Heart left ventricle (tissue), 16 donors: ENCODE measurements at regions not wholly inside any gene's neighbourhood (a gene's known extent, or its start where the extent isn't known, plus 50 kb on each side); places are given as distances from the start of the nearest gene placed in this dataset.

Experiments used
- ATAC-seq, 4 donors: fragments of 200-7000 bp; cut with Tn5 transposase; one replicate each; pipeline ENCODE4 v1.9.1; 2020 to 2022; ENCODE audit warnings: moderate library complexity in 4 of 4, mild to moderate bottlenecking in 3 of 4, moderate number of reproducible peaks in 1 of 4
- DNase-seq, 5 donors: peaks; one replicate each; pipeline ENCODE4 v3.0.0-alpha.2; 2020
- H3K27ac ChIP-seq, 12 donors: fragments of 200-600 bp; sonication (generic) in 4 of 12; one replicate each; pipeline versions ENCODE4 v1.5.0 to v1.8.0; 2016 to 2022; ENCODE audit warnings: mild to moderate bottlenecking in 2 of 12
- H3K27me3 ChIP-seq, 9 donors: fragments of 200-600 bp; sonication (generic) in 2 of 9; one replicate each; pipeline versions ENCODE4 v1.5.1 to v1.8.0; 2016 to 2022; ENCODE audit warnings: mild to moderate bottlenecking in 3 of 9
- H3K36me3 ChIP-seq, 9 donors: fragments of 200-600 bp; sonication (generic) in 2 of 9; one replicate each; pipeline versions ENCODE4 v1.5.0 to v1.8.0; 2018 to 2022; ENCODE audit warnings: mild to moderate bottlenecking in 2 of 9
- H3K4me1 ChIP-seq, 12 donors: fragments of 200-600 bp; sonication (generic) in 4 of 12; one replicate each; pipeline versions ENCODE4 v1.5.0 to v1.8.0; 2016 to 2022; ENCODE audit warnings: mild to moderate bottlenecking in 3 of 12
- H3K4me3 ChIP-seq, 12 donors: fragments of 200-600 bp; sonication (generic) in 4 of 12; one replicate each; pipeline versions ENCODE4 v1.5.0 to v1.8.0; 2017 to 2022; ENCODE audit warnings: mild to moderate bottlenecking in 9 of 12, moderate library complexity in 4 of 12
- H3K9me3 ChIP-seq, 12 donors: fragments of 200-600 bp; sonication (generic) in 4 of 12; one replicate each; pipeline versions ENCODE4 v1.5.0 to v1.8.0; 2016 to 2022; ENCODE audit warnings: mild to moderate bottlenecking in 1 of 12
- POLR2A ChIP-seq, 2 donors: fragments of 450-650 bp; IDR thresholded peaks; one replicate each; pipeline ENCODE4 v1.6.1; 2017; ENCODE audit warnings: antibody characterized with exemption in 2 of 2, mild to moderate bottlenecking in 2 of 2, moderate library complexity in 2 of 2
- WGBS, 4 donors: extraction: QIAGEN DNeasy Blood & Tissue Kit in 2 of 4; methylation state at CpG; one replicate each; pipeline versions ENCODE4 v1.1.5 to v1.1.7; 2013 to 2018; 5-methylcytosine and 5-hydroxymethylcytosine counted together
- intact Hi-C, 10 donors: fragments of 100-400 bp; cut with DNase I; formaldehyde crosslinking; loops; one replicate each; pipeline versions ENCODE4 v1.11.1 to v1.14.2; 2022
- TF ChIP-seq, protein P1 (sequence below), 12 donors: fragments of 200-600 bp; sonication (generic) in 4 of 12; IDR thresholded peaks; one replicate each; pipeline versions ENCODE4 v1.5.0 to v1.8.0; 2018 to 2022; ENCODE audit warnings: antibody characterized with exemption in 12 of 12, mild to moderate bottlenecking in 5 of 12
- donor health status: ischemic (EF 13 %, LVEDD 7.1; RV severe dilation, severe dysfunction).
- donor health status: healthy with polysubstance abuse.
- donor health status: DM: no; HTN: yes; CAD: no.
- donor health status: DM: no; HTN: no; CAD: no.
- donor health status: ischemic (EF 25% LVEDD 6.9; RV normal size, moderate dysfunction).
- donor health status: ischemic (EF 25% LVEDD 5.7; RV mildly dilated, moderate dysfunction).
- donor health status: healthy.
- donor health status: DM: yes; HTN: yes; CAD: no.
- donor health status: ischemic (EF 35%, LVEDD 5.7; RV mildly dilated, moderate dysfunction).
- donor health status: nonischemic (EF 11% LVEDD 7.7; RV severe dilation, severe dysfunction).
- donor health status: DM: yes; HTN: yes; CAD: no.
- donor health status: PGD.
- donor health status: ischemic (EF 29% LVEDD 5.4; RV normal size, mild dysfunction).
- donor health status: nonischemic (EF 23%, LVEDD 6.1; RV moderate dilation, normal function).

DNA sequence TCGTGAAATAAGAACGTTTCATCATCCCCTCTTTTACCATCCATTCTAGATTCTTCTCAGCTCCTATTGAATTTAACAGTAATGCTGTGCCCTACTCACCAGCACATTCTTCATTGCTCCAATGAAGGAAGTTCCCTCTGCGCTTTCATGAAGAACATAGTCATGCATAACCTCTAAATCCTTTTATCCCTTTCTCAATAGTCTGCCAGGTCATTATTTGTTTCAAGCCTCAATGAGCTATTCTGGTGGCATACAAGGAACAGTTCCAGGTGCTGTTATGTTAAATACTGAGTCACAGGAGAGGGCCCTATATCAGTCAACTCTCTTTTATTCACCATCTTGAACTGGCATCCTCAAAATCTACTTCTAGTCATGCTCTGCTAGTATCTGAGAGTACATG, 381.0 kb downstream of the GPATCH2 start:
- 56 to 93% (median 75%) methylated on average over 3 of the region's 3 CpGs for WGBS, 4 donors
- Histone ChIP-seq H3K36me3 (no peaks in the 10 kb centered on the region), H3K27me3 (no peaks in the 10 kb centered on the region), H3K4me3 (no peak overlapping the region), H3K9me3 (peaks cover 0 to 5% (median 0%) of the 10 kb centered on the region in 12 donors), H3K27ac (no peak overlapping the region), H3K4me1 (no peaks in the 10 kb centered on the region)
- no peak for DNase-seq
- intact Hi-C loops = no loop called here
- TF ChIP-seq POLR2A (IDR thresholded peaks at IDR 0.05) = no peak
- TF ChIP-seq, protein P1, sequence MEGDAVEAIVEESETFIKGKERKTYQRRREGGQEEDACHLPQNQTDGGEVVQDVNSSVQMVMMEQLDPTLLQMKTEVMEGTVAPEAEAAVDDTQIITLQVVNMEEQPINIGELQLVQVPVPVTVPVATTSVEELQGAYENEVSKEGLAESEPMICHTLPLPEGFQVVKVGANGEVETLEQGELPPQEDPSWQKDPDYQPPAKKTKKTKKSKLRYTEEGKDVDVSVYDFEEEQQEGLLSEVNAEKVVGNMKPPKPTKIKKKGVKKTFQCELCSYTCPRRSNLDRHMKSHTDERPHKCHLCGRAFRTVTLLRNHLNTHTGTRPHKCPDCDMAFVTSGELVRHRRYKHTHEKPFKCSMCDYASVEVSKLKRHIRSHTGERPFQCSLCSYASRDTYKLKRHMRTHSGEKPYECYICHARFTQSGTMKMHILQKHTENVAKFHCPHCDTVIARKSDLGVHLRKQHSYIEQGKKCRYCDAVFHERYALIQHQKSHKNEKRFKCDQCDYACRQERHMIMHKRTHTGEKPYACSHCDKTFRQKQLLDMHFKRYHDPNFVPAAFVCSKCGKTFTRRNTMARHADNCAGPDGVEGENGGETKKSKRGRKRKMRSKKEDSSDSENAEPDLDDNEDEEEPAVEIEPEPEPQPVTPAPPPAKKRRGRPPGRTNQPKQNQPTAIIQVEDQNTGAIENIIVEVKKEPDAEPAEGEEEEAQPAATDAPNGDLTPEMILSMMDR (IDR thresholded peaks at IDR 0.05) = no peak
- ATAC-seq = no peak

DNA sequence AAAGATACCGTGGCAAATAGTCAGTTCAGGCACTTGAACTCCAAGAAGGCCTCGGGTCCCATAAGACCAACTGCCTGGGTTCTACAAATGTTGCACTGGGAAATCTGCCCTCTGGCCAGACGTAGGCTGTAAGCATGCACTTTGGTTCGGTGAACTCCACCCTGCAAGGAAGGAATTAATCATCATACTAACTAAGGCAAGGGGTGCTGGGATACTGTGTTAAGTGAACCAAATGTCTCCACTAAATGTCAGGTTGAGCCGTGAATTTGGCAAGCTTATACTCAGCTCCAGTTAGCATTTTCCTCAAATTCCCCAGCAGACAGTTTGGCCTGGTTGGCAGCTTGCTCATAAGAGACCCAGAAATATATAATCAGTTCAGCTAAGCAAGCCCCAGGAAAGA, 385.9 kb downstream of the GPATCH2 start:
- H3K27me3 ChIP-seq = no peaks in the 10 kb centered on the region
- no peak overlapping the region for H3K4me3 ChIP-seq
- intact Hi-C loops = no loop called here
- no peaks in the 10 kb centered on the region for H3K4me1 ChIP-seq
- no peak overlapping the region for H3K27ac ChIP-seq
- DNase-seq (no peak), ATAC-seq (no peak)
- peaks cover 0 to 5% (median 0%) of the 10 kb centered on the region in 12 donors for H3K9me3 ChIP-seq
- 59 to 69% (median 63%) methylated on average over 5 of the region's 5 CpGs for WGBS, 4 donors
- no peaks in the 10 kb centered on the region for H3K36me3 ChIP-seq
- no peak for TF ChIP-seq POLR2A (IDR thresholded peaks at IDR 0.05)
- TF ChIP-seq, protein P1 (IDR thresholded peaks at IDR 0.05) = no peak

DNA sequence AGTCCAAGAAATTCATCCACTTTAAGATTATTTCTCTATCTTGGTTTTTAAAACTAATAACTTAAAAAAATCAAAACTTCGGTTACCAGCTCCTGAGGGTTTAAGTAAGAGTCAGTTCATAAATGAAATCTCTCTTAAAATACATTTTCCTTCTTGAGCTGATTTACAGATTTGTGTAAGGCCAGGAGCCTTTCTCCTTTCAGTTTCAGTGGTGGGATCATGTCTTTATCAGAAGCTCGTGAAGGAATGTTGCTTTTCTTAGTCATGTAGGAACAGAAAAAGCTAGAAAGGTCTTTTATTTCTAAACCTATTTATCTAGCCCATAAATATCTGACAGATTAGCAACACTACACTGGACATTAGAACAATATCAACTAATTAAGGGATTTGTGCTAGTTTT, 390.2 kb downstream of the GPATCH2 start:
- intact Hi-C loops = no loop called here
- H3K4me1 ChIP-seq = no peaks in the 10 kb centered on the region
- H3K36me3 ChIP-seq = no peaks in the 10 kb centered on the region
- no peak for ATAC-seq
- H3K9me3 ChIP-seq = no peaks in the 10 kb centered on the region
- H3K4me3 ChIP-seq = no peak overlapping the region
- 49 to 70% (median 60%) methylated on average over 2 of the region's 2 CpGs for WGBS, 4 donors
- DNase-seq = no peak
- no peaks in the 10 kb centered on the region for H3K27me3 ChIP-seq
- TF ChIP-seq, protein P1 (IDR thresholded peaks at IDR 0.05) = no peak
- TF ChIP-seq POLR2A (IDR thresholded peaks at IDR 0.05) = no peak
- no peak overlapping the region for H3K27ac ChIP-seq

DNA sequence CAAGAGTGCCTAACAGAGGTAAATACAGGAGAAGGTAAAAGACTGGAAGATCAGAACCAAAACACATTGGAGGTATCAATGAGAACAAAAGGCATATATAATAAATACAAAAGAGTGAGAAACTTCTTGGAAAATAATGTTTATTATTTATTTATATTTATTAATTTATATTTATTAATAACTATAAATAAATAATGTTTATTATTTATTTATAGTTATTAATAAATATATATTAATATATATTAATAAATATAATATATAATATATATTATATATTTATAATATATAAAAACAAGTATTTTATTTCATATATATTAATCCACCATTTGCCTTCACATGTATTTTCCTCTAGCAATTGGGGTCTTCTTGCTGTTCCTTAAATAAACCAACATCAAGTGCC, 391.9 kb downstream of the GPATCH2 start:
- intact Hi-C loops = no loop called here
- DNase-seq (no peak), ATAC-seq (no peak)
- H3K27ac ChIP-seq = no peak overlapping the region
- no peaks in the 10 kb centered on the region for H3K4me1 ChIP-seq
- H3K9me3 ChIP-seq = no peaks in the 10 kb centered on the region
- no peak overlapping the region for H3K4me3 ChIP-seq
- TF ChIP-seq, protein P1 (IDR thresholded peaks at IDR 0.05) = no peak
- TF ChIP-seq POLR2A (IDR thresholded peaks at IDR 0.05) = no peak
- H3K27me3 ChIP-seq = no peaks in the 10 kb centered on the region
- no peaks in the 10 kb centered on the region for H3K36me3 ChIP-seq
